ENCODE measurements at regions not wholly inside any gene's neighbourhood (a gene's known extent, or its start where the extent isn't known, plus 50 kb on each side); places are given as distances from the start of the nearest gene placed in this dataset.

- Histone ChIP-seq H3K9me3 (no peaks in the 10 kb centered on the region), H3K4me1 (peaks cover 6% of the 10 kb centered on the region), H3K36me3 (no peaks in the 10 kb centered on the region), H3K4me3 (no peak overlapping the region), H3K27me3 (ENCODE audit: low read depth) (no peaks in the 10 kb centered on the region), H3K27ac (no peak overlapping the region)
- no peak for ATAC-seq
- DNase-seq, result no peak
- TF ChIP-seq CTCF (IDR thresholded peaks at IDR 0.05), result no peak
- intact Hi-C loops (cut with DNase I), result no loop called here
Measured at GRCh38 chr2:19125901-19126680, 232.3 kb downstream of the OSR1 start.

GRCh38 chr2:19124135-19124534 lies 234.3 kb downstream of the OSR1 start:
- Histone ChIP-seq H3K4me3 (no peak overlapping the region), H3K27ac (no peak overlapping the region), H3K4me1 (no peaks in the 10 kb centered on the region), H3K36me3 (no peaks in the 10 kb centered on the region), H3K27me3 (ENCODE audit: low read depth) (no peaks in the 10 kb centered on the region), H3K9me3 (no peaks in the 10 kb centered on the region)
- ATAC-seq (no peak), DNase-seq (no peak)
- no peak for TF ChIP-seq CTCF (IDR thresholded peaks at IDR 0.05)
- intact Hi-C loops (cut with DNase I), result no loop called here

- ATAC-seq, result no peak
- Histone ChIP-seq H3K4me3 (no peak overlapping the region), H3K9me3 (no peaks in the 10 kb centered on the region), H3K36me3 (no peaks in the 10 kb centered on the region), H3K27me3 (ENCODE audit: low read depth) (no peaks in the 10 kb centered on the region), H3K27ac (no peak overlapping the region), H3K4me1 (no peaks in the 10 kb centered on the region)
- TF ChIP-seq CTCF (IDR thresholded peaks at IDR 0.05), result no peak
- intact Hi-C loops (cut with DNase I), result no loop called here
- DNase-seq, result no peak
Measured at GRCh38 chr2:19123556-19123955, 234.9 kb downstream of the OSR1 start.

- intact Hi-C loops (cut with DNase I), result no loop called here
- ATAC-seq (no peak), DNase-seq (no peak)
- Histone ChIP-seq H3K36me3 (no peaks in the 10 kb centered on the region), H3K4me1 (no peaks in the 10 kb centered on the region), H3K27ac (no peak overlapping the region), H3K27me3 (ENCODE audit: low read depth) (no peaks in the 10 kb centered on the region), H3K4me3 (no peak overlapping the region), H3K9me3 (no peaks in the 10 kb centered on the region)
- no peak for TF ChIP-seq CTCF (IDR thresholded peaks at IDR 0.05)
Measured at GRCh38 chr2:19122220-19122619, 236.2 kb downstream of the OSR1 start.

- DNase-seq (no peak), ATAC-seq (peak; percentile 47 to 67)
- Histone ChIP-seq H3K4me3 (no peak overlapping the region), H3K27ac (no peak overlapping the region), H3K36me3 (no peaks in the 10 kb centered on the region), H3K4me1 (no peaks in the 10 kb centered on the region), H3K27me3 (ENCODE audit: low read depth) (no peaks in the 10 kb centered on the region), H3K9me3 (no peaks in the 10 kb centered on the region)
- intact Hi-C loops (cut with DNase I), result no loop called here
- no peak for TF ChIP-seq CTCF (IDR thresholded peaks at IDR 0.05)
Measured at GRCh38 chr2:19120941-19121750, 237.3 kb downstream of the OSR1 start.

All from lower lobe of right lung (tissue), 2 donors.